Mucosa of descending colon (tissue), 3 donors: ENCODE measurements at regions not wholly inside any gene's neighbourhood (a gene's known extent, or its start where the extent isn't known, plus 50 kb on each side); places are given as distances from the start of the nearest gene placed in this dataset.
"Not testable (repeated sequence)": the region's sequence is repeated elsewhere in the genome, so short reads cannot be mapped to it uniquely, and the experiment has no call there.

Experiments
- ATAC-seq: fragments of 200-7000 bp; cut with Tn5 transposase; one replicate; pipeline ENCODE4 v1.9.1; 2020; ENCODE audit warnings: mild to moderate bottlenecking, moderate library complexity
- DNase-seq, 3 donors: peaks; one replicate each; pipeline ENCODE4 v3.0.0-alpha.2; 2020
- H3K36me3 ChIP-seq: fragments of 200-600 bp; one replicate; pipeline ENCODE4 v1.8.0; 2021; ENCODE audit warnings: low read depth, mild to moderate bottlenecking
- H3K4me1 ChIP-seq: fragments of 200-600 bp; one replicate; pipeline ENCODE4 v1.8.0; 2021; ENCODE audit warnings: low read depth, mild to moderate bottlenecking
- H3K4me3 ChIP-seq: fragments of 200-600 bp; one replicate; pipeline ENCODE4 v1.8.0; 2021; ENCODE audit warnings: mild to moderate bottlenecking
- H3K9me3 ChIP-seq: fragments of 200-600 bp; one replicate; pipeline ENCODE4 v1.8.0; 2021; ENCODE audit warnings: mild to moderate bottlenecking
- CTCF ChIP-seq: fragments of 200-600 bp; IDR thresholded peaks from one replicate; pipeline ENCODE4 v1.8.0; 2022; ENCODE audit warnings: antibody characterized with exemption, mild to moderate bottlenecking
- intact Hi-C, 2 donors: fragments of 100-400 bp; cut with DNase I in 1 of 2; cut with micrococcal nuclease in 1 of 2; formaldehyde crosslinking; loops; one replicate each; pipeline versions ENCODE4 v1.11.0 to v1.11.1; 2022; cut with DNase I, micrococcal nuclease
- donor health status: DM: no; HTN: no; CAD: no; lungs with moderate emphysema.
- donor health status: DM: no; HTN: no; CAD: no.
- donor health status: DM: no; HTN: yes; CAD: no.

- H3K4me1 ChIP-seq, result no peaks in the 10 kb centered on the region
- H3K36me3 ChIP-seq, result no peaks in the 10 kb centered on the region
- H3K9me3 ChIP-seq, result no peaks in the 10 kb centered on the region
- ATAC-seq, result no peak
- intact Hi-C loops, result no loop called here
- no peak overlapping the region for H3K4me3 ChIP-seq
- no peak for DNase-seq
- no peak for TF ChIP-seq CTCF
These were observed 83.0 kb upstream of the PITRM1 start for GRCh38 chr10:3255616-3256015.

- Histone ChIP-seq H3K4me1 (no peaks in the 10 kb centered on the region), H3K9me3 (no peaks in the 10 kb centered on the region), H3K4me3 (no peak overlapping the region), H3K36me3 (no peaks in the 10 kb centered on the region)
- ATAC-seq (no peak), DNase-seq (peak in 1 of 3 donors; percentile 9)
- intact Hi-C loops, result no loop called here
- TF ChIP-seq CTCF, result no peak
These were observed 82.5 kb upstream of the PITRM1 start for GRCh38 chr10:3255075-3255474.

- H3K4me3 ChIP-seq, result not testable (repeated sequence)
These were observed 81.4 kb upstream of the PITRM1 start for GRCh38 chr10:3253974-3254373.

GRCh38 chr10:3251172-3251571 is 78.6 kb upstream of the PITRM1 start:
- intact Hi-C loops, result no loop called here
- no peaks in the 10 kb centered on the region for H3K9me3 ChIP-seq
- DNase-seq (no peak), ATAC-seq (no peak)
- no peak for TF ChIP-seq CTCF
- H3K4me3 ChIP-seq, result no peak overlapping the region
- H3K36me3 ChIP-seq, result no peaks in the 10 kb centered on the region
- H3K4me1 ChIP-seq, result no peaks in the 10 kb centered on the region

More at GRCh38 chr10:3253974-3254373, 81.4 kb upstream of the PITRM1 start:
- DNase-seq, H3K9me3 ChIP-seq, H3K36me3 ChIP-seq, intact Hi-C loops, ATAC-seq, H3K4me1 ChIP-seq: not testable (repeated sequence)

- H3K4me3 ChIP-seq, result no peak overlapping the region
- intact Hi-C loops, result loop anchor here (10.0 kb wide), 2 partner anchors 525 to 535 kb away; partner anchors contain the start of gene KLF6 (in 1 of the 2)
- no peak for TF ChIP-seq CTCF
- no peaks in the 10 kb centered on the region for H3K36me3 ChIP-seq
- no peaks in the 10 kb centered on the region for H3K9me3 ChIP-seq
- H3K4me1 ChIP-seq, result no peaks in the 10 kb centered on the region
- DNase-seq (no peak), ATAC-seq (no peak)
These were observed 76.8 kb upstream of the PITRM1 start for GRCh38 chr10:3249307-3249889.

GRCh38 chr10:3248526-3249306 is 76.1 kb upstream of the PITRM1 start:
- intact Hi-C loops, result loop anchor here (10.0 kb wide), 2 partner anchors 526 to 536 kb away; partner anchors contain the start of gene KLF6 (in 1 of the 2)

More at GRCh38 chr10:3248526-3249306, 76.1 kb upstream of the PITRM1 start:
- no peaks in the 10 kb centered on the region for H3K9me3 ChIP-seq
- H3K36me3 ChIP-seq, result no peaks in the 10 kb centered on the region
- ATAC-seq (peak; percentile 47), DNase-seq (no peak)
- H3K4me3 ChIP-seq, result no peak overlapping the region
- H3K4me1 ChIP-seq, result no peaks in the 10 kb centered on the region
- TF ChIP-seq CTCF, result no peak
